ENCODE measurements at regions not wholly inside any gene's neighbourhood (a gene's known extent, or its start where the extent isn't known, plus 50 kb on each side); places are given as distances from the start of the nearest gene placed in this dataset.

- Histone ChIP-seq H3K4me1 (peaks cover 5% of the 10 kb centered on the region), H3K4me2 (no peak overlapping the region), H3K27ac (no peak overlapping the region), H3K9me3 (peaks cover 26% of the 10 kb centered on the region), H3K4me3 (no peak overlapping the region)
- DNase-seq (ENCODE audit: low read depth in 1 of 2, low spot score in 1 of 2) = no peak
- TF ChIP-seq ZSCAN20 (CRISPR knock-in tag; IDR thresholded peaks at IDR 0.05) = no peak
- no peak for TF ChIP-seq HOXB13 (CRISPR knock-in tag; IDR thresholded peaks at IDR 0.05; ENCODE audit: low read depth)
- no peak for TF ChIP-seq RCOR1 (IDR thresholded peaks at IDR 0.05; ENCODE audit: low read depth, low read length)
- TF ChIP-seq HES2 (IDR thresholded peaks at IDR 0.05) = no peak
- TF ChIP-seq ESRRA (IDR thresholded peaks at IDR 0.05; ENCODE audit: borderline replicate concordance, low read length) = no peak
- no peak for ATAC-seq
- FAIRE-seq = no peak
- 94% methylated on average over 2 of the region's 2 CpGs for WGBS (ENCODE audit: missing lambda C conversion rate)
- CTCF ChIA-PET = no interaction called here
- POLR2A ChIA-PET = no interaction called here
Measured at GRCh38 chr2:41912776-41913175, 135.0 kb upstream of the PKDCC start.

GRCh38 chr2:41913311-41913710 lies 134.5 kb upstream of the PKDCC start:
- no peak overlapping the region for H3K27ac ChIP-seq
- H3K4me1 ChIP-seq = 0 out of 3 replicates have a peak, but pooled peaks cover under 1% of the 10 kb centered on the region
- WGBS (ENCODE audit: missing lambda C conversion rate) = 81% methylated on average over 8 of the region's 8 CpGs
- no peak overlapping the region for H3K4me2 ChIP-seq
- peaks cover 26% of the 10 kb centered on the region for H3K9me3 ChIP-seq
- POLR2A ChIA-PET = no interaction called here
- ATAC-seq = no peak
- TF ChIP-seq CEBPB (IDR thresholded peaks at IDR 0.05) (peak in 1 of 2 experiments; percentile 28; a peak in 1 of 4 replicates), RNF2 (IDR thresholded peaks at IDR 0.05; ENCODE audit: borderline replicate concordance, low read depth) (no peak)
- FAIRE-seq = no peak
- CTCF ChIA-PET = no interaction called here
- H3K4me3 ChIP-seq = no peak overlapping the region
- DNase-seq (ENCODE audit: low read depth in 1 of 2, low spot score in 1 of 2) = no peak

GRCh38 chr2:41913921-41914609 lies 133.8 kb upstream of the PKDCC start:
- peaks cover 26% of the 10 kb centered on the region for H3K9me3 ChIP-seq
- H3K4me1 ChIP-seq = no peaks in the 10 kb centered on the region
- CTCF ChIA-PET = no interaction called here
- no peak overlapping the region for H3K27ac ChIP-seq
- TF ChIP-seq USF2 (IDR thresholded peaks at IDR 0.05) (no peak), MAZ (IDR thresholded peaks at IDR 0.05; ENCODE audit: borderline replicate concordance, low read depth, low read length) (no peak), FOXS1 (CRISPR knock-in tag; IDR thresholded peaks at IDR 0.05) (no peak), ATOH8 (CRISPR knock-in tag; IDR thresholded peaks at IDR 0.05; ENCODE audit: low read depth) (no peak), CBX8 (IDR thresholded peaks at IDR 0.05) (no peak), CHD2 (IDR thresholded peaks at IDR 0.05; ENCODE audit: low read length, partially characterized antibody) (no peak), EHF (CRISPR knock-in tag; IDR thresholded peaks at IDR 0.05) (no peak), RAD21 (conservative IDR thresholded peaks at IDR 0.05 in 1 of 2, IDR thresholded peaks at IDR 0.05 in 1 of 2) (no peak), CHD4 (IDR thresholded peaks at IDR 0.05; ENCODE audit: borderline replicate concordance) (no peak), KDM5A (IDR thresholded peaks at IDR 0.05) (no peak), ELK1 (IDR thresholded peaks at IDR 0.05; ENCODE audit: low read depth, low read length) (no peak), POLR2AphosphoS2 (conservative IDR thresholded peaks at IDR 0.05; ENCODE audit: low read length) (no peak), NPAS2 (CRISPR knock-in tag; IDR thresholded peaks at IDR 0.05; ENCODE audit: borderline replicate concordance) (no peak), CTCF (IDR thresholded peaks at IDR 0.05) (no peak), MAX (IDR thresholded peaks at IDR 0.05) (no peak), MYC (IDR thresholded peaks at IDR 0.05; ENCODE audit: borderline replicate concordance, low read length) (no peak), NR3C1 (IDR thresholded peaks at IDR 0.05) (no peak), BHLHE40 (IDR thresholded peaks at IDR 0.05; ENCODE audit: low read depth, low read length) (no peak), CEBPB (IDR thresholded peaks at IDR 0.05) (no peak), E2F6 (IDR thresholded peaks at IDR 0.05; ENCODE audit: borderline replicate concordance, low read depth) (no peak)
- POLR2A ChIA-PET = no interaction called here
- H3K4me2 ChIP-seq = no peak overlapping the region
- FAIRE-seq = no peak
- no peak overlapping the region for H3K4me3 ChIP-seq
- DNase-seq (ENCODE audit: low read depth in 1 of 2, low spot score in 1 of 2) = no peak
- no peak for ATAC-seq
- WGBS (ENCODE audit: missing lambda C conversion rate) = 55% methylated on average over 7 of the region's 7 CpGs

Measured in A549 (cell line).